NCI-H146 treated with DMSO at 0.1 percent for 48 hours (cell line): ENCODE measurements at regions not wholly inside any gene's neighbourhood (a gene's known extent, or its start where the extent isn't known, plus 50 kb on each side); places are given as distances from the start of the nearest gene placed in this dataset.
"Not testable (repeated sequence)": the region's sequence is repeated elsewhere in the genome, so short reads cannot be mapped to it uniquely, and the experiment has no call there.

Source experiments
- DNase-seq: peaks from one replicate; lab custom pipeline; 2025; ENCODE audit not compliant: unreplicated experiment; lab: John Stamatoyannopoulos, UW

DNA sequence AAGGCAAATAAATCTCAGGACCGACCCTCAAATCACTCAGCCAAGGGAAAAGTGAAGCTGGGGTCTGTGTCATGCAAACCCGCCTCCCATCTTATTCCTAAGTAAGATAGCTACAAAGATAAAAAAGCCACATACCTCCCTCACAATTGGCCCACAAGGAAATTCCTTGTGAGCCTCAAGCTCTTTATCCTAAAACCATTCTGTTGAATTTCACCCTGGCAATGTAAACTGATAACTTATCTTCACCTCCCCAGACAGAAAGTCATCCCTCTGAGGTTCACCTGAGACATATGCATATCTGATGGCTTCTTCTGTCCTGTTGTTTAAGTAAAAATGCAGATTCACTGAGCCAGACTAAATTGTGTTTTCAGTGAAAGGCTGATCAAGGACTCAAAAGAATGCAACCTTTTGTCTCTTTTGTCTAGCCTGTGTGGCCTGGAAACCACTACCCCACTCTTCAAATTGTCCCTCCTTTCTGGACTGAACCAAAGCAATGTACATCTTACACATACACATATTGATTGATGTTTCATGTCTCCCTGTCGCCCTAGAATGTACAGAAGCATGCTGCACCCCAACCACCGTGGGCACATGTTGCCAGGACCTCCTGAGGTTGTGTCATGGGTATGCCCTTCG, 91.3 kb downstream of the MFAP3L start:
- DNase-seq = no peak

DNA sequence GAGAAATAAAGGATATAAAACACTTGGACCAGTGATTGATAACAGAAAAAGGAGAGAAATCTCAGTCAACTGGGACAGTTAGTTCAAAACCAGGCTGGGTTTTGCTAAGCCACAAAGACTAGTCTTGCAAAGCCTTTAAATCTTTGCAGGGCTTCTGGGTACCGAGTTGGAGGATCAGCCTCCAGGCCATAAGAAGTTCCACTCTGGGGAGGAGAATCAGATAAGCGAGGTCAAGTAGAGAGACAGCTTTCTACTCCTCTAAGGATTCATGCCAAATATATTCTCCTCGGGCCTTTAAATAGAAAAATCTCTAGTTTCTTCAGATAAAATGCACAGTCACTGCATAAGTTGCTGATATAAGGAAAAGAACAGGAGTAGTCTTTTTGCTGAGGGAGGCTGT, 92.7 kb downstream of the MFAP3L start:
- DNase-seq = no peak

DNA sequence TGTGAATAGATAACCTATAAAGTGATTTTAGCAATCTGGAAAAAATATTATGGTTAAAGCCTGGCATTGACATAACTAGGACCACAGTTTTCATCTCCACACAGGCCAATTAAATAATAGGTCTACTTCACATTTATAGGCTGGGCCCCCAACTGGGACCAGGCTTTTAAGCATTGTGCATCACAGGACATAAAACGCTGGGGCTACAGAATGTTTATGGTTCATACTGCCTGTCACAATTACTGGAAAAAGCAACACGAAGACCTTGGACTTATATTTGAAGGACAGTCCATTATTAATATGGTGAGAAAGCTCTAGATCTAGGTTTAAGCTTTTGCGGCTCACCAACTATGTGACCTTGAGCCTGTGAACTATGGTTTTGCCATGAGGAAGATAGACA, 94.2 kb downstream of the MFAP3L start:
- no peak for DNase-seq

DNA sequence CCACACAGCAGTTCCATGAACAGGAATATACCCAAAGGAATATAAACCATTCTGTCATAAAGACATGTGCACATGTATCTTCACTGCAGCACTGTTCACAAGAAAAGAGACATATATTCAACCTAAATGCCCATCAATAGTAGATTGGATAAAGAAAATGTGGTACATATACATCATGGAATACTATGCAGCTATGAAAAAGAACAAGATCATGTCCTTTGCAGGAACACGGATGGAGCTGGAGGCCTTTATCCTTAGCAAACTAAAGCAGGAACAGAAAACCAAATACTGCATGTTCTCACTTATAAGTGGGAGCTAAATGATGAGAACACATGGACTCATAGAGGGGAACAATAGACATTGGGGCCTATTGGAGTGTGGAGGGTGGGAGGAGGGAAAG, 95.4 kb downstream of the MFAP3L start:
- DNase-seq = not testable (repeated sequence)

DNA sequence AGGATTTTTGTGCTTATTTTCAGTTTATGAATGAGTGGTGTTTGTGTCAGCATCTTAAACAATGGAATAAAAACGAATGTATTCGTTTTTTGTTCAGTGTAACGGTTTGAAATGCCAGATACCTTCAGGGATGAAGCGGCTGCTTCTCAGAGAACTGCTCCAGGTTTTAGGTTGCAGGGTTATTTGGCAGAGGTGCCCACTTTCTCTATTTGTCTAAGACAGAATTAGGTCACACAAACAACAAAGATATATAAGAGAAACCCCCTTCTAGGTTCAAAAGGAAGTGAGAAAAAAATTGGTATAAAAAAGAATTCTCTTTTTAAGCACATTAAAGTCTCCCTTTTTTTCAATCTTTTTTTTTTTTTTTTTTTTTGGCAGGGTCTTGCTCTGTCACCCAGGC, 98.9 kb downstream of the MFAP3L start:
- no peak for DNase-seq

DNA sequence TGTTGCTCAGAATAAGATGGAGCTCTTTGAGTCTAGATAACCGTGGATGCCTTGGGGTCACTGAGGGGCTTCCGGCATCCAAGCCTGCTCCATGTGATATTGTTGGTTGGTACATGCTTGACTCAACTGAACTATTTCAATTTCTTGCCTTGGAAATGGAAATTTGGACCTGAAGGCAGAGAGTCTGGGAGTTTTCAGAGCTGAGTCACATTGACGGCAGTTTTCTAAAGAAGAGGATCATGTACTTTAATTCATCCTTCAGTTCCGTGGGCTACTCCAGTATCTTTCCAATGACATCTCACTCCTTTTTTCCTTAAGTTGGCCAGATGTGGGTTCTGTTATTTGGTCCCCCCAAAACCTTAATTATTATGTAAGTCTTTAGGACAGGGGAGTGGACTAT, 100.5 kb downstream of the MFAP3L start:
- DNase-seq = no peak

DNA sequence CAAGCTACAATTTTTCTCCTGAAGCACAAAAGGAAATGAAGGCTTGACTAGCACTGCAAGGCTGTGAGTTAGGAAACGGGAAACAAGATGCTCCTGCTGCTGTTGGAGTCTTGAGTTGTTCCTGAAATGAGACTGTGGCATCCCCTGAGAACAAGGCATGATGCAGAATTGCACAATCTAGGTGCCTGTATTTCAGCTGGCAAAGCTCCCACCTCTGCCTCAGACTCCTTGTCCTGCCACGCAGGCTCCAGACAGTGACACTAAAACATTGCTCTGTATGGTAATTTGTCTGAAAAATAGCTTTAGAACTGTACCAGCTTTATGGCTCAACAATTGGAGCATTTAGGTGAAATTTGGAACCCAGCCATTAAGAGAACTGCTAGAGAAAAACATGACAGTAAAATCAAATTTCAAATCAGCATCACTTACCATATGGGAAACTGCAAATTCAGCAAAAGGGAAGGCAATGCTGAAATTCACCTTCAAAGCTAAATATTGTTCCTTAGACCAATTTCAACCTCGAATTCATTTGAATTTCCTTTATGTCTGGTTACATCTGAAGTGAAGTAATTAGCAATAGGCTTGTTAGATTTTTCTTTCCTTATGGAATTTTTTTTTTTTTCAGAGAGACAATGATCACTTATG, 103.4 kb downstream of the MFAP3L start:
- no peak for DNase-seq

DNA sequence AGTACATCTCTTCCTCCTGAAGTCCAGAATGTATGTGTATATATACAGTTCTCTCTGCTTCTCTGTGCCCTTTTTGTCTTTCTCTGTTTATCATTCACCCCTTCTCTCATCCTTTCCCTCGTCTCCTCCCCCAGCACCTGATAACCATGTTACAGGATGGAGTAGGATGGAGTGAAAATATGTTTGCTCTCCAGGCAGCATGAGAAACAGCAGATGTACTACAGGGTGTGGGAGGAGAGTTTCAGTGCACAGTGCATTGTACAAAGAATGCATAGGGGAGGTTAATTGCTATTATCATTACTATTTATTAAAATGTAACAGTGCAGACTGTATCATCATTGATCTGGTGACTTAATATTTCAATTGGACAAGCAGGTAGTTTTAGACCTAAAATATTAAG, 104.5 kb downstream of the MFAP3L start:
- DNase-seq = no peak

DNA sequence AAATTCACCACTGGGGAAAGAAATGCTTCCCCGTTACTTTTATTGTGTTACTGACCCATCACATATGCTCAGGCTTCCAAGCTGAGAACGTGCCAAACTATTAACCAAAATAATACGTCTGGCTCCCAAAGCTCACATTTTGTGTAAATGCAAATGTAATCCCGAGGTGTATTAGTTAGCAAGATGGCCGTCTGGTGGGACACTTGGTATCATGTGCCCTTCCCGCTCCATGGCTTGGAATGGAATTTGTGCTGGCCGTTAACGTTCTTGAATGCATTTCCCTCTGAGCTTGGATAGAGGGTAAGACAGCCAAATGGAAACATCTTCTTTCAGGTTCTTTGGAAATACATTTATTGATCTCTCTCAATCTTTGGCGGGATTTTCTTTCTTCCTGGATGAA, 105.0 kb downstream of the MFAP3L start:
- no peak for DNase-seq

DNA sequence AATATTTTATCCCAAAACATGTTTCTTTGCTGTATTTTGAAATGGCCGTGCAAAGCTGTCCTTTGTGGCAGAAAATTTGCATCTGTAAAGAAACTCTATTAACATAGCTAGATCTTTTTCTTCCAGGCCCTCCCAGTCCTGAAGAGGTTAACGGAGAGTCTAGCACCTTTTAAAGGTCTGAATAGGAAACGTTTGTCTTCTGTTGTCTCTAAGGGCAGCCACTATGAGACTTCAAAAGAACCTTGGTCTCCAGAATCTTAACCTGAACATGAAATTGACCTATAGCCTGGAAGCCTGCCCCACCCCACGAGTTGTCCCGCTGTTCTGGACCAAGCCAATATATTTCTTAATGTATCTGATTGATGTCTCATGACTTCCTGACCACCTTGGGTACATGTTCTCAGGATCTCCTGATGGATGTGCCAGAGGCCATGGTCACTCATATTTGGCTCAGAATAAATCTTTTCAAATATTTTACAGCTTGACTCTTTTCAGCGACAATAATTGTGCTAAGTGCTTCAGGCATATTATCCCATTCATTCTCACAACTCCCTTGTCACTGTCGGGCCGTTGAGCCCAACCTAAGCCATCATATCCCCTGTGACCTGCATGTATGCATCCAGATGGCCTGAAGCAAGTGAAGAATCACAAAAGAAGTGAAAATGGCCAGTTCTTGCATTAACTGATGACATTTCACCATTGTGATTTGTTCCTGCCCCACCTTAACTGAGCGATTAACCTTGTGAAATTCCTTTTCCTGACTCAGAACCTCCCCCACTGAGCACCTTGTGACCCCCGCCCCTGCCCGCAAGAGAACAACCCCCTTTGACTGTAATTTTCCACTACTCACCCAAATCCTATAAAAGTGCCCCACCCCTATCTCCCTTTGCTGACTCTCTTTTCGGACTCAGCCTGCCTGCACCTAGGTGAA, 106.7 kb downstream of the MFAP3L start:
- DNase-seq = not testable (repeated sequence)

DNA sequence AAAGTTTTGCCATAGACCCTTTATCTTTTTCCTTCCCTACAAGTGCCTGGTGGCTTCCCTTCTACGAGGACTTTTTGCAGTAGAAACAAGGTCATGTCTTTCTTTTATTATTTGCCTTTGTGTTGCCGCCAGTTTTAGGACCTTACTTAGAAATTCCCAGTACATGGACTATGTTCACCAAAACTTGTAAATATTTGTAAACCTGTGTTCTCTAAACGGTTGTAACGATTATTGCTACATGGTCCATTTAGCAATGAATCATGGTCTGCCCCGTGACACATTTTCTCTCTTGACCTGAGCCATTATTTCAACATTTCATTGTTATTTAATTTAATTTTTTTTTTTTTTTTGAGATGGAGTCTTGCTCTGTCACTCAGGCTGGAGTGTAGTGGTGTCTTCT, 110.7 kb downstream of the MFAP3L start:
- DNase-seq = no peak

DNA sequence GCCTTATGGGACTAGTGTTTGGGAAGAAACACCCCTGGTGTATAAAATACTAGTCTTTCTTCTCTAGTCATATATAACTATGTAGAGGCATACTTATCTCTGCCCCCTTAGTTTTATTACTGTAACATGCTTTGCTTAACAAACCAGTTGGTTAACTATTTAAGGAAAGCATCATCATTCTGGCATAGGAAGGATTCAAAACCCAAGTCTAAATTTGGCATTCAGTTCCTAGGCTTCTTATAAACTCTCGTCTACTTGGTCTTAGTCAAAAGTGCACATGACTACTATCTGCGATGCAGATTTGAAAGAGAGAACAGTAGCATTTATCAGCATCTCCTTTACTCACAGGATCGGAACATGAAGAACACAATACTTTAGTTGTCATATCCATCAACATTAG, 111.3 kb downstream of the MFAP3L start:
- no peak for DNase-seq

DNA sequence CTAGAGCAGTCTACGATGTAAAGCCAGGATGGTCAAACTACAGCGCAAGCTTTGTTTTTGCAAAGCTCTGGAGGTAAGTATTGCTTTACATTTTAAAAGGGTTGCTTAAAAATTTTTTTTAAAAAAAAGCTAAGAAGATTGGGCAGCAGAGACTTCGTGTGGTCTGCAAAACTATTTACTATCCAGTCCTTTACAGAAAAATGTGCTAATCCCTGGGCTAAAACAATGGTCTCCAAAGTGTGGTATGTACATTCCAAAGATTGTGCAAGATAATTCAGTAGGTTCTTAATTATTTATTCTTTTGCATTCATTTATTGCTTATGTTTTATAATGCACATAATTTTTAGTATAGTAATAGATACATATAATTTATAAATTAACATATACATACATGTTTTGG, 113.2 kb downstream of the MFAP3L start:
- no peak for DNase-seq

DNA sequence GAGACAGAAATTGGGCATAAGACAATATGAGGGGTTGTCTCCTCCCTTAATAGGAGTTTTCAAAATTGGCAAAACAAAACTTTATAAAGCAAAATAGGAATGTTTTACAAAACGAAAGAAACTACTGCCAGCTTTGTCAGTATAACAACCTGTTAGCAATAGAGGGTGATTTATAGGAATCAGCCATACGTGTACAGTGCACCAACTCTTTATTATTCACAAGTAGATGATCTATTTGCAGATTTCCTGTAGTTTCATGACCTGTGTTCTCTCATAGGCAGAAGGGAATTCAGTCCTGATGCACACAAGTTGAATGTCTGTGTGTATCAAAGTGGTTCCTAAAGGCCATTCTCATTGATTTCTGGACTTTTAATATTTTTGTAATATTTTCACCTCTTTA, 116.3 kb downstream of the MFAP3L start:
- no peak for DNase-seq

DNA sequence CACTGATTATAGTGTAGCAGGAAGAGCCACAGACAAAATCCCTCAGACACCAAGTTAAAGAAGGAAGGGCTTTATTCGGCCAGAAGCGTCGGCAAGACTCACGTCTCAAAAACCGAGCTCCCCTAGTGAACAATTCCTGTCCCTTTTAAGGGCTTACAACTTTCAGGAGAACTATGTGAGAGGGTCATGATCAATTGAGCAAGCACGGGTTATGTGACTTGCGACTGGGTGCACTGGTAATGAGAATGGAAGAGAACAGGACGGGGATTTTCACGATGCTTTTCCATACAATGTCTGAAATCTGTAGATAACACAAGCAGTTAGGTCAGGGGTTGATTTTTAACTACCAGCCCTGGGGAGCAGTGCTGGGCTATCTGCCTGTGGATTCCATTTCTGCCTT, 116.7 kb downstream of the MFAP3L start:
- no peak for DNase-seq

DNA sequence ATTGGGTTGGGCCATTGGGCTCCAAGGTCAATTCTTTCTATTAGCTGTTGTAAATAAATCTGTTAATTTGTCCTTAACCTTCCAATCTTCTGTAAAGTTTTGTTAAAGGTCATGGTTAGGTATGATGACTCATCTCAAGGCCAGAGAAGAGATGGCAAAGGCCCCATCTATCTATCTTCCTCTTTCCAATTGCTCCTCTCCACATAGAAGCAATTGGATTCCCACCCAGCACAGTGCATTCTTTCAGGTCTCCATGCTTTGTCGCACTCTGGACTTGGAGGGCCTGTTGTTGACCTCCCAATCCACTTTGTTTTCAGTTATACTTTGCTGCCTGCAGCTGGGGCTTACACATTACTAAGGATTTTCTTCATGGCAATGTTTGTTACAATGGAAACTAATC, 118.5 kb downstream of the MFAP3L start:
- DNase-seq = no peak

DNA sequence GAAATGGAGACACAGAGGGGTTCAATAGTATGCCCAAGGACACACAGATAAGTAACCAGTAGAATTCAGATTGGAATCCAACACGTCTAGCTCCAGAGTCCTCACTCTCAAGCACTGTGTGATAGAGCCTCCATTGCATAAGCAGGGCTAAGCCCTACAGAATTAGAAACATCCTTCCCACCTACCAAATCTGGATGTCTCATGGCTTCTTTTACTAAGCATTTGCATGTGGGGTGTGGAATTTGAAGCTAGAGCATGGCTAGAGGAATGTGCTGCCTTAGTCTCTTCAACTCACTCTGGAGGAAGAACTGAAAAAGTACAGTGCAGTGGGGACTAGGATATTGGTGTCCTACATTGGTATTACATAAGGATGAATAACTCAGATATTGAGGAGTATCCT, 119.4 kb downstream of the MFAP3L start:
- no peak for DNase-seq

DNA sequence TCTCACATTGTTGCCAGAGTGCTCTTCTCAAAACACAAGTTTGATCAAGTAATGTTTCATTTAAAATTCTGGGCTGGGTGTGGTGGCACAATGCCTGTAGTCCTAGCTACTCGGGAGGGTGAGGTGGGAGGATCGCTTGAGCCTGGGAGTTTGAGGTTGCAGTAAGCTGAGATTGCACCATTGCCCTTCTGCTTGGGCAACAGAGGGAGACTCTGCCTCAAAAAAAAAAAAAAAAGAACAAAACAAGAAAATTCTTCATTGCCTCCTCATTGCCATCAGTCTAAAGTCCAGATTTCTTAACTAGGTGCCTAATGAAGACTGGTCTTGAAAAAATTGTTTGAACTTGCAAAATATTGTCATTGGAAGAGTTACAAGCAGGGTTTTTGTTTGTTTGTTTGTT, 120.1 kb downstream of the MFAP3L start:
- no peak for DNase-seq

DNA sequence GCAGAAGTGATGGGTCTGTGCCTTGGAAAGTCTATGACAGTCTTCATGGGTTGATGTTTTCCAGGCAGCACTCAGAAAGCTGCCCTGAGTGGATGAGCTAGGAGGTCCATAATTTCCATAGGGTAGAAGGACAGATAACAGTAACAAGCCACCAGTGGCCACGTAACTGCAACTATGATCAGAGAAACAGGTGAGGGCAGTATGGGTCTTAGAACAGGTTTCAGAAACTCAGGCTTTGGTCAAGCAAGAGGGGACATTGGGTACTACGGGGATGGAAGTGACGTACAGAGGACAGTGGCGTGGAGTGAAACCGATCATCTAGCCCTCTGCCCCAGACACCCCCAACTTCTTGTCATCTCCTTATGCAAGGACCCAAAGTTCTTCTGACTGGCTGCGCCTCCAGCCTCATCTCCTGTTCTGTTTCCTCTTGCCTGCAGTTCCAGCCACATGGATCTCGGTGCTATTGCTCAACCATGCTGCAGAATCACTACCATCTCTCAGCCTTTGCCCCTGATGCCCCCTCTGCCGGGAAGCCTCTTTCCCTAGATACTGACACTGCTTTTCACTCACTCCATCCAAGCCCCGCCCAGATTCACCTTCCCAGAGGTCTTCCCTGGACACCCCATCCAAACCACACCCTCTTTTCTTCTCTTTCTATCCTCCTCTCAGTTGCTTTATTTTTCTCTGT, 123.4 kb downstream of the MFAP3L start:
- no peak for DNase-seq

DNA sequence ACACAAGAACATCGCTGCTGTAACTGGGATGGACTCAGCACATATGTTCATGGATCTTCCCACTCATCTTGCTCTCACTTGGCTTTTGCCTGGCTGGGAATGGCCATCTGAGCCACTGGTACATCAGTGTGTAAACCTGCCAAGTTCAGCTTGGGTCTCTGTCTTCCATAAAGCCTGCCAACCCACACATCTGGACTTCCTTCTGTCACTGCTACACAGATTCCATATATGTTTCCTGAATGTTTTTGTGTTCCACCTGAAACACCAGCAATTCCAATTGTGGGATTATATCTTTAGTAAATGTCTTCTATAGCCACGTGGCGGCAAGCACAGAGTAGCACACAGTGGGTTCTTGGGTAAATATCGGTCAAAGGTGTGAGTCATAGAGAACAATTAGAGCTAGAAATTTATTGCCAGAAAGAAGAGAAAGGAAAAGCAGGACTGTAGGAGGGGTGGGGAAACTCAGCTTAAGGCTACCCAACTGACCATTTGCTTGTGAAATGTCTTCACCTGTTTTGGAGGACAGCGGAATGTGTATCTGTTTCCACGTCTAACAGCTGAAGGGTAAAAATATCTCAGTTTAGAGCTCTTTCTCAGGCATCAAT, 125.9 kb downstream of the MFAP3L start:
- DNase-seq = no peak

DNA sequence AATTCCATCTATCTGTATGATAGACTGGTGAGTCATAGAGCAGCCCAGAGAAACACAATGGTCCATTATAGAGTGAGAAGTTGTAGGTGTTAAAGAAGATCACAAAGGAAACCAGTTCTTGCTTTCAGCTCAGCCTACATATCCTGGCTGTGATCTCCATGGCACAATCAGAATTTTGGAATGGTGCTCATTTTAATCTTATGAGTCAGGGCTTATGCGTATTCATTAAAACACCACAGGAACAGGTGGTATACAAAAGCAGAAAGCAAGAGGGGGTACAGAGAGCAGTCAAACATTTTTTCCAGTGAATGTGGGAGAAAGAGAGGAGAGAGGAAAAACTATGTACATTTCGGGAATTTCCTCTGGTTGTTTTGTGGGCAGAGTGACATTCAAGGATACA, 126.9 kb downstream of the MFAP3L start:
- no peak for DNase-seq
